CD14-positive monocyte (primary cell): ENCODE measurements at regions not wholly inside any gene's neighbourhood (a gene's known extent, or its start where the extent isn't known, plus 50 kb on each side); places are given as distances from the start of the nearest gene placed in this dataset.

Experiments
- DNase-seq, 3 donors: peaks; one replicate each; pipeline ENCODE4 v3.0.0-alpha.2; 2011 to 2022
- H2AFZ ChIP-seq: 2 replicates; pipeline ENCODE4 v1.6.0; 2012; ENCODE audit warnings: mild to moderate bottlenecking, low read depth, low read length, inconsistent platforms; ENCODE audit not compliant: insufficient read depth, poor library complexity, severe bottlenecking
- H3K27ac ChIP-seq, 2 donors: 1 replicate in 1 of 2; 2 replicates in 1 of 2; pipeline ENCODE4 v1.5.1; 2012 to 2013; ENCODE audit warnings: low read length in 2 of 2, control low read depth in 1 of 2, inconsistent platforms in 1 of 2, low read depth in 1 of 2, mild to moderate bottlenecking in 1 of 2
- H3K27me3 ChIP-seq, 2 donors: one replicate each; pipeline versions ENCODE4 v1.6.0 to v1.6.1; 2011 to 2013; ENCODE audit warnings: low read length in 2 of 2; ENCODE audit not compliant: control insufficient read depth in 2 of 2, insufficient read depth in 2 of 2
- H3K36me3 ChIP-seq, 2 donors: replicated peaks in 1 of 2; 1 replicate in 1 of 2; 2 replicates in 1 of 2; pipeline versions ENCODE4 v1.5.1 to v1.6.1; 2012 to 2013; ENCODE audit warnings: low read length in 2 of 2, control low read depth in 1 of 2, inconsistent platforms in 1 of 2, mild to moderate bottlenecking in 1 of 2; ENCODE audit not compliant: insufficient read depth in 2 of 2, control insufficient read depth in 1 of 2
- H3K4me1 ChIP-seq, 2 donors: 1 replicate in 1 of 2; 2 replicates in 1 of 2; pipeline versions ENCODE4 v1.5.1 to v1.6.1; 2012 to 2013; ENCODE audit warnings: low read length in 2 of 2, control low read depth in 1 of 2, inconsistent platforms in 1 of 2, mild to moderate bottlenecking in 1 of 2, moderate library complexity in 1 of 2; ENCODE audit not compliant: insufficient read depth in 2 of 2, control insufficient read depth in 1 of 2
- H3K4me2 ChIP-seq: replicated peaks from 2 replicates; pipeline ENCODE3; 2012; ENCODE audit warnings: low read length, moderate library complexity, mild to moderate bottlenecking; ENCODE audit not compliant: poor library complexity, severe bottlenecking; ENCODE audit errors: extremely low read depth
- H3K4me3 ChIP-seq, 3 experiments: fragments of 200-600 bp in 1 of 3; sonication (generic) in 1 of 3; replicated peaks in 1 of 3; 1 replicate in 2 of 3; 2 replicates in 1 of 3; pipeline ENCODE4 v1.5.1; 2011 to 2013; ENCODE audit warnings: low read length in 3 of 3, mild to moderate bottlenecking in 3 of 3, control low read depth in 2 of 3, low read depth in 2 of 3, inconsistent platforms in 1 of 3, moderate library complexity in 1 of 3
- H3K79me2 ChIP-seq: 2 replicates; pipeline ENCODE4 v1.6.0; 2012; ENCODE audit warnings: mild to moderate bottlenecking, control low read depth, inconsistent platforms, low read length, moderate library complexity; ENCODE audit not compliant: insufficient read depth
- H3K9ac ChIP-seq: 2 replicates; pipeline ENCODE4 v1.6.0; 2017; ENCODE audit warnings: low read length, mild to moderate bottlenecking; ENCODE audit not compliant: insufficient read depth, poor library complexity, severe bottlenecking
- H3K9me3 ChIP-seq, 2 donors: replicated peaks in 1 of 2; 1 replicate in 1 of 2; 2 replicates in 1 of 2; pipeline versions ENCODE4 v1.5.1 to v1.6.1; 2012 to 2013; ENCODE audit warnings: low read length in 2 of 2, control low read depth in 1 of 2; ENCODE audit not compliant: control insufficient read depth in 1 of 2, insufficient read depth in 1 of 2
- H4K20me1 ChIP-seq: 2 replicates; pipeline ENCODE4 v1.6.0; 2012; ENCODE audit warnings: mild to moderate bottlenecking, low read length, control low read depth, moderate library complexity; ENCODE audit not compliant: insufficient read depth
- H3K27ac Mint-ChIP-seq, 7 donors: one replicate each; pipeline ENCODE4 v1.8.0; 2020; ENCODE audit warnings: mild to moderate bottlenecking in 7 of 7, mixed read lengths in 7 of 7, moderate library complexity in 6 of 7, inconsistent platforms in 2 of 7
- H3K27me3 Mint-ChIP-seq, 3 donors: one replicate each; pipeline ENCODE4 v1.8.0; 2021 to 2022; ENCODE audit warnings: low read depth in 3 of 3, mild to moderate bottlenecking in 3 of 3, mixed read lengths in 3 of 3, moderate library complexity in 3 of 3, inconsistent platforms in 1 of 3
- H3K36me3 Mint-ChIP-seq, 2 donors: one replicate each; pipeline ENCODE4 v1.8.0; 2020; ENCODE audit warnings: mixed read lengths in 2 of 2, inconsistent platforms in 1 of 2, mild to moderate bottlenecking in 1 of 2
- H3K4me1 Mint-ChIP-seq: one replicate; pipeline ENCODE4 v1.8.0; 2020; ENCODE audit warnings: mild to moderate bottlenecking, mixed read lengths
- H3K4me3 Mint-ChIP-seq, 2 donors: one replicate each; pipeline ENCODE4 v1.8.0; 2020; ENCODE audit warnings: mild to moderate bottlenecking in 2 of 2, mixed read lengths in 2 of 2, moderate library complexity in 1 of 2
- H3K9me3 Mint-ChIP-seq, 7 donors: one replicate each; pipeline ENCODE4 v1.8.0; 2020 to 2022; ENCODE audit warnings: mixed read lengths in 7 of 7, mild to moderate bottlenecking in 6 of 7, moderate library complexity in 6 of 7, inconsistent platforms in 2 of 7
- WGBS: methylation state at CpG from one replicate; pipeline ENCODE4 v1.1.5; 2013; ENCODE audit warnings: missing lambda C conversion rate; ENCODE audit not compliant: insufficient coverage; 5-methylcytosine and 5-hydroxymethylcytosine counted together
- intact Hi-C, 2 donors: fragments of 100-400 bp; cut with micrococcal nuclease; formaldehyde crosslinking; loops; one replicate each; pipeline versions ENCODE4 v1.15.0 to v1.15.1; 2023
- TF ChIP-seq, protein P1 (sequence below): fragments of 200-600 bp; IDR thresholded peaks from one replicate; pipeline ENCODE4 v1.8.0; 2022; ENCODE audit warnings: antibody characterized with exemption, mild to moderate bottlenecking

- Histone ChIP-seq H4K20me1 (no peaks in the 10 kb centered on the region), H3K79me2 (no peaks in the 10 kb centered on the region), H3K27me3 (no peaks in the 10 kb centered on the region), H3K9me3 (no peaks in the 10 kb centered on the region), H3K4me2 (peak overlapping the region; percentile 60), H2AFZ (peak overlapping the region; percentile 38), H3K4me1 (peaks cover 27 to 39% of the 10 kb centered on the region in 2 donors), H3K4me3 (peak overlapping the region in 1 of 3 experiments; percentile 45), H3K27ac (peak overlapping the region in 1 of 2 donors; percentile 68), H3K9ac (no peak overlapping the region), H3K36me3 (no peaks in the 10 kb centered on the region)
- peaks cover 3% of the 10 kb centered on the region in 2 donors for H3K36me3 Mint-ChIP-seq
- peak overlapping the region; percentile 45 to 68 for H3K4me3 Mint-ChIP-seq
- intact Hi-C loops = loop anchor here in 1 of 2 donors (10.0 kb wide), 1 partner anchor 640 kb away; no protein-coding TSS in a partner anchor
- no peak for DNase-seq
- TF ChIP-seq, protein P1, sequence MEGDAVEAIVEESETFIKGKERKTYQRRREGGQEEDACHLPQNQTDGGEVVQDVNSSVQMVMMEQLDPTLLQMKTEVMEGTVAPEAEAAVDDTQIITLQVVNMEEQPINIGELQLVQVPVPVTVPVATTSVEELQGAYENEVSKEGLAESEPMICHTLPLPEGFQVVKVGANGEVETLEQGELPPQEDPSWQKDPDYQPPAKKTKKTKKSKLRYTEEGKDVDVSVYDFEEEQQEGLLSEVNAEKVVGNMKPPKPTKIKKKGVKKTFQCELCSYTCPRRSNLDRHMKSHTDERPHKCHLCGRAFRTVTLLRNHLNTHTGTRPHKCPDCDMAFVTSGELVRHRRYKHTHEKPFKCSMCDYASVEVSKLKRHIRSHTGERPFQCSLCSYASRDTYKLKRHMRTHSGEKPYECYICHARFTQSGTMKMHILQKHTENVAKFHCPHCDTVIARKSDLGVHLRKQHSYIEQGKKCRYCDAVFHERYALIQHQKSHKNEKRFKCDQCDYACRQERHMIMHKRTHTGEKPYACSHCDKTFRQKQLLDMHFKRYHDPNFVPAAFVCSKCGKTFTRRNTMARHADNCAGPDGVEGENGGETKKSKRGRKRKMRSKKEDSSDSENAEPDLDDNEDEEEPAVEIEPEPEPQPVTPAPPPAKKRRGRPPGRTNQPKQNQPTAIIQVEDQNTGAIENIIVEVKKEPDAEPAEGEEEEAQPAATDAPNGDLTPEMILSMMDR = no peak
- peak overlapping the region in 6 of 7 donors; percentile 64 to 88 (median 80) for H3K27ac Mint-ChIP-seq
- H3K27me3 Mint-ChIP-seq = peaks cover 0 to 7% (median 3%) of the 10 kb centered on the region in 3 donors
- WGBS = 83% methylated on average over 13 of the region's 18 CpGs
- H3K9me3 Mint-ChIP-seq = peaks cover 0 to 8% (median 3%) of the 10 kb centered on the region in 7 donors
- peaks cover 38% of the 10 kb centered on the region for H3K4me1 Mint-ChIP-seq
Observed at GRCh38 chr10:3484306-3485056, 300.5 kb downstream of the KLF6 start.

DNA sequence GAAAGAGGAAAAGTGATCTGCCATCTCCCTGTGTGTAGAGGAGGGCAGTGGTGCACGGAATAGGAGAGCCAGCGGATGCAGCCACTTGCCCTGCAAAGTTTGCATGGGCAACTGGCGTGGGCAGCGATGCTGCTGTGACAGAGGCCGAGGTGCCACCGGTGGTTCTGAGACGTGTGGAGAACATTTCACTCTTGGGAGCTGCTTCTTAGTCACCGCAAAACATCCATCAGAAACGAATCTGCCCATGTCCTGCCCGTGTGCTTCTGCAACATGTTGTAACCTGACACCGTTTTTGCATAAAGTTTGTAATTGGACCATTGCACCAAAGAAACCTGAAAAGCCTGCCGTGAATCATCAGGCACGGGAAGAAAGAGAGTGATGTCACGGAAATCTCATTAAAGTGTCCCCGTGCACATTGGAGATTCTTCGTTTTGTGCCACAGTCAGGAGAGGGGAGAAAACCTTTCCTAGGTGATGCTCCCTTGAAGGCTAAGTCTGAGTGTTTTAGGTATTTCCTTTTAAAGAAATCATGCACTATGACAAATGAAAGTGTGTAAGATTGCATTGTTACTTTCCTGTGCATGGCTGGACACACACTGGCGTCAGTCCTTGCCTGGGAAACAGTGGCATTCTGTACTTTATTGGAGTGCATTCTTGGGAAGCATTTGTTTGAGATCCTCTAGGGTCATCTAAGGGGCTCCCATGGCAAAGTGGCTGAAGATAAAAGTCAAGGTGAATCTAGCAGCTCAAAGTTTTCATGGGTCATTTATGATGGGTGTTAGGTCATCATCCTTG lies 302.6 kb downstream of the KLF6 start:
- 51% methylated on average over 16 of the region's 17 CpGs for WGBS
- H2AFZ ChIP-seq = no peak overlapping the region
- H3K4me3 ChIP-seq = no peak overlapping the region
- intact Hi-C loops = loop anchor here in 1 of 2 donors (10.0 kb wide), 1 partner anchor 642 kb away; no protein-coding TSS in a partner anchor
- H3K9me3 Mint-ChIP-seq = peaks cover 0 to 2% (median 0%) of the 10 kb centered on the region in 7 donors
- no peaks in the 10 kb centered on the region for H3K9me3 ChIP-seq
- peak overlapping the region; percentile 37 to 53 for H3K4me3 Mint-ChIP-seq
- no peak overlapping the region for H3K27ac ChIP-seq
- H3K27me3 Mint-ChIP-seq = peaks cover 0 to 7% (median 2%) of the 10 kb centered on the region in 3 donors
- DNase-seq = peak; percentile 56 to 72 (median 70)
- no peaks in the 10 kb centered on the region for H3K36me3 ChIP-seq
- H3K9ac ChIP-seq = no peak overlapping the region
- TF ChIP-seq, protein P1 = no peak
- H3K4me2 ChIP-seq = no peak overlapping the region
- peaks cover 45% of the 10 kb centered on the region for H3K4me1 Mint-ChIP-seq
- H4K20me1 ChIP-seq = no peaks in the 10 kb centered on the region
- peak overlapping the region in 2 of 7 donors; percentile 62 to 80 for H3K27ac Mint-ChIP-seq
- no peaks in the 10 kb centered on the region for H3K27me3 ChIP-seq
- H3K79me2 ChIP-seq = no peaks in the 10 kb centered on the region
- H3K4me1 ChIP-seq = peaks cover 34 to 47% of the 10 kb centered on the region in 2 donors
- H3K36me3 Mint-ChIP-seq = peaks cover 3 to 5% of the 10 kb centered on the region in 2 donors
